Loucy (cell line): ENCODE measurements at regions not wholly inside any gene's neighbourhood (a gene's known extent, or its start where the extent isn't known, plus 50 kb on each side); places are given as distances from the start of the nearest gene placed in this dataset.

Source experiments
- H2AFZ ChIP-seq: fragments of 200-600 bp; sonication (generic); 2 replicates; pipeline ENCODE4 v1.6.0; 2016; ENCODE audit warnings: antibody characterized with exemption, mild to moderate bottlenecking, low read length, moderate library complexity
- H3F3A ChIP-seq: fragments of 200-600 bp; 2 replicates; pipeline ENCODE4 v1.6.0; 2016; ENCODE audit warnings: antibody characterized with exemption, low read depth, mild to moderate bottlenecking
- H3K27me3 ChIP-seq: fragments of 200-600 bp; sonication (generic); 2 replicates; pipeline ENCODE4 v1.6.1; 2014; ENCODE audit warnings: low read length, mild to moderate bottlenecking; ENCODE audit not compliant: insufficient read depth, poor library complexity, severe bottlenecking
- H3K36me3 ChIP-seq: fragments of 200-600 bp; sonication (generic); 2 replicates; pipeline ENCODE4 v1.6.1; 2016; ENCODE audit warnings: low read length; ENCODE audit not compliant: insufficient read depth
- H3K4me1 ChIP-seq: fragments of 200-600 bp; sonication (generic); 2 replicates; pipeline ENCODE4 v1.5.1; 2014; ENCODE audit warnings: low read length, mild to moderate bottlenecking; ENCODE audit not compliant: insufficient read depth, poor library complexity, severe bottlenecking
- H3K4me2 ChIP-seq: fragments of 200-600 bp; sonication (generic); 2 replicates; pipeline ENCODE4 v1.6.0; 2014; ENCODE audit warnings: antibody characterized with exemption, low read length, low read depth, mild to moderate bottlenecking; ENCODE audit not compliant: poor library complexity, severe bottlenecking
- H3K4me3 ChIP-seq: fragments of 200-600 bp; sonication (generic); 2 replicates; pipeline ENCODE4 v1.5.1; 2014; ENCODE audit warnings: low read length, mild to moderate bottlenecking, mixed read lengths; ENCODE audit not compliant: poor library complexity, severe bottlenecking
- H3K79me2 ChIP-seq: fragments of 200-600 bp; sonication (generic); 2 replicates; pipeline ENCODE4 v1.6.1; 2014; ENCODE audit warnings: low read length; ENCODE audit not compliant: insufficient read depth
- H3K9ac ChIP-seq: fragments of 200-600 bp; sonication (generic); 2 replicates; pipeline ENCODE4 v1.6.0; 2014; ENCODE audit warnings: mild to moderate bottlenecking, low read depth, low read length, moderate library complexity; ENCODE audit not compliant: poor library complexity, severe bottlenecking
- H3K9me2 ChIP-seq: fragments of 200-600 bp; sonication (generic); replicated peaks from 2 replicates; pipeline ENCODE4 v1.6.1; 2016; ENCODE audit warnings: low read depth, low read length, mixed read lengths
- H3K9me3 ChIP-seq: fragments of 200-600 bp; sonication (generic); 2 replicates; pipeline ENCODE4 v1.6.1; 2014; ENCODE audit warnings: mild to moderate bottlenecking, antibody characterized with exemption, low read length, low read depth; ENCODE audit not compliant: insufficient read depth
- H4K20me1 ChIP-seq: fragments of 200-600 bp; sonication (generic); 2 replicates; pipeline ENCODE4 v1.6.0; 2014; ENCODE audit warnings: antibody characterized with exemption, low read length, mild to moderate bottlenecking; ENCODE audit not compliant: insufficient read depth, poor library complexity, severe bottlenecking
- EZH2phosphoT487 ChIP-seq: fragments of 200-600 bp; IDR thresholded peaks from 2 replicates; pipeline ENCODE4 v1.6.1; 2018; ENCODE audit warnings: antibody characterized with exemption, mild to moderate bottlenecking, moderate library complexity, borderline replicate concordance
- TF ChIP-seq, protein P1 (sequence below): fragments of 200-600 bp; sonication (generic); conservative IDR thresholded peaks from 2 replicates; pipeline ENCODE4 v1.5.1; 2014; ENCODE audit warnings: mild to moderate bottlenecking, antibody characterized with exemption, low read length

DNA sequence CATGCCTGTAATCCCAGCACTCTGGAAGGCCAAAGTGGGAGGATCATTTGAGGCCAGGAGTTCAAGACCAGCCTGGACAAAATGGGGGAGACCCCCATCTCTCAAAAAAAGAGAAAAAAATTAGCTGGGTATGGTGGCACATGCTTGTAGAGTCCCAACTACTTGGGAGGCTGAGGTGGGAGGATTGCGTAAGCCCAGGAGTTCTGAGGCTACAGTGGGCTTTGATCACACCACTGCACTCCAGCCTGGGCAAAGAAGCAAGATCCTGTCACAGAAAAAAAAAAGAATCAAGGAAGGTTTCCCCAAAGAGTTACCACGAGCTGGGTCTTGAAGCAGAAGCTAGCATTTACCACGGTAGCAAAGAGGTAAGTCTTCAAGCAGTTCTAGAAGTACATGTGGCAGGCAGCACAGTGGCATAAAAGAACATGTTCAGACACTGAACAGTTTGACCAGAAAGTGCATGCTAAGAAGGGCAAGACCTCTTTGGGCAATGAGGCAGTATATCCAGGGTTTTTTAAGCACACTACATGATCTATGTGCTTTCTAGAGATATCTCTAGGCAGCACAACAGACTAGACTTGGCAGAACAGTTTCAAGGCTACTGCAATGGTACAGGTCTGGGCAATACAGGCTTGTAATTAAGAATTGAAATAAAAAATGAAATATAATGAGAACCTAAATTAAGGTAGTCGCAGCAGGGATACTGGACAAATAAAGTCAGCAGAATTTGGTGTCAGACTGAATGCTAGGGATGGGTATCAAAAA, 418.5 kb downstream of the SHQ1 start:
- no peak for TF ChIP-seq EZH2phosphoT487
- TF ChIP-seq, protein P1, sequence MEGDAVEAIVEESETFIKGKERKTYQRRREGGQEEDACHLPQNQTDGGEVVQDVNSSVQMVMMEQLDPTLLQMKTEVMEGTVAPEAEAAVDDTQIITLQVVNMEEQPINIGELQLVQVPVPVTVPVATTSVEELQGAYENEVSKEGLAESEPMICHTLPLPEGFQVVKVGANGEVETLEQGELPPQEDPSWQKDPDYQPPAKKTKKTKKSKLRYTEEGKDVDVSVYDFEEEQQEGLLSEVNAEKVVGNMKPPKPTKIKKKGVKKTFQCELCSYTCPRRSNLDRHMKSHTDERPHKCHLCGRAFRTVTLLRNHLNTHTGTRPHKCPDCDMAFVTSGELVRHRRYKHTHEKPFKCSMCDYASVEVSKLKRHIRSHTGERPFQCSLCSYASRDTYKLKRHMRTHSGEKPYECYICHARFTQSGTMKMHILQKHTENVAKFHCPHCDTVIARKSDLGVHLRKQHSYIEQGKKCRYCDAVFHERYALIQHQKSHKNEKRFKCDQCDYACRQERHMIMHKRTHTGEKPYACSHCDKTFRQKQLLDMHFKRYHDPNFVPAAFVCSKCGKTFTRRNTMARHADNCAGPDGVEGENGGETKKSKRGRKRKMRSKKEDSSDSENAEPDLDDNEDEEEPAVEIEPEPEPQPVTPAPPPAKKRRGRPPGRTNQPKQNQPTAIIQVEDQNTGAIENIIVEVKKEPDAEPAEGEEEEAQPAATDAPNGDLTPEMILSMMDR: no peak
- Histone ChIP-seq H3K9me3 (no peaks in the 10 kb centered on the region), H3K4me3 (no peak overlapping the region), H3K4me1 (peaks cover 72% of the 10 kb centered on the region), H3K27me3 (no peaks in the 10 kb centered on the region), H3K9me2 (no peaks in the 10 kb centered on the region), H3K36me3 (no peaks in the 10 kb centered on the region; the same call in 1 of the 2 replicates), H2AFZ (no peak overlapping the region), H3F3A (peaks cover 8% of the 10 kb centered on the region; the same call in 1 of the 2 replicates), H3K79me2 (peaks cover 98% of the 10 kb centered on the region), H3K9ac (no peak overlapping the region), H4K20me1 (peaks cover 96% of the 10 kb centered on the region), H3K4me2 (no peak overlapping the region)

DNA sequence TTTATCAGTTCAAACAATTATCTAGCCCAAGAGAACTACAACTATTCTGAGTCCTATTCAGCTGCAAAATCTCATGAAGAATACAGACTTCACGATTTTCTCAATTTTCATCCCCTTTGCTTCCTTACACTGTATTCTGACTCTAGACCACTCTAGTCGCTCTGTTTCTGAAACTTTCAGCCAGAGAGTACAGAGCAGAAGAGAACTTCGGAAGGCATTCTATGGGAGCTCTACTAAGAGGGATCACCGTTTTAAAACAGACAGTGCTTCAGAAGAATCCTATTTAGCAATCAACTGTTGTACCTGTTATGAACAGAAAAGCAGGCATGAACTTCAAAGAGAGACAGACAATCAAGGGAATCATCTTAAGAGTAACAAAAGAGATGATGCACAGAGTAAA, 419.4 kb downstream of the SHQ1 start:
- Histone ChIP-seq H3K4me2 (peak overlapping the region; percentile 62), H2AFZ (no peak overlapping the region), H3K9me3 (no peaks in the 10 kb centered on the region), H3K27me3 (no peaks in the 10 kb centered on the region), H4K20me1 (peaks cover 96% of the 10 kb centered on the region), H3K4me3 (no peak overlapping the region), H3K9me2 (no peaks in the 10 kb centered on the region), H3K9ac (no peak overlapping the region), H3K79me2 (peaks cover 98% of the 10 kb centered on the region), H3F3A (peaks cover 8% of the 10 kb centered on the region; the same call in 1 of the 2 replicates), H3K36me3 (no peaks in the 10 kb centered on the region; the same call in 1 of the 2 replicates), H3K4me1 (peaks cover 69% of the 10 kb centered on the region)
- TF ChIP-seq, protein P1: no peak
- no peak for TF ChIP-seq EZH2phosphoT487

DNA sequence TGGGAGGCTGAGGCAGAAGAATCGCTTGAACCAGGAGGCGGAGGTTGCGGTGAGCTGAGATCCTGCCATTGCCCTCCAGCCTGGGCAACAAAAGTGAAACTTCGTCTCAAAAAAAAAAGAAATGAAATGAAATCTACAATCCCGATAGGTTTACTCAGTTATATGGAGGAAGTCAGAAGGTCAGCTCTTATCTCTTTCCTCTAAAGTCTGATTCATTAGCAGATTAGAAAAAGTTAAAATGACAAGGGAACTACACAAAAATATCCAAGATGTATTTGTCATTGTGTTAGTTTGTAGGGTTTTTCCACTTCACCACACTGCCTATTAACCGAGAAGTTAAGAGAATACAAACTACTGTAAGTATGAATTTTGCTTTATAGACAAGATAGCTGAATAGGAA, 420.6 kb downstream of the SHQ1 start:
- H3K9me2 ChIP-seq: no peaks in the 10 kb centered on the region
- peak overlapping the region; percentile 62 for H3K4me2 ChIP-seq
- no peak for TF ChIP-seq EZH2phosphoT487
- TF ChIP-seq, protein P1: no peak
- H3K9me3 ChIP-seq: 0 out of 2 replicates have a peak, but pooled peaks cover under 1% of the 10 kb centered on the region
- peak overlapping the region; percentile 36 for H3K4me3 ChIP-seq
- peaks cover 60% of the 10 kb centered on the region for H3K4me1 ChIP-seq
- no peaks in the 10 kb centered on the region; the same call in 1 of the 2 replicates for H3K36me3 ChIP-seq
- no peak overlapping the region for H2AFZ ChIP-seq
- peak overlapping the region; percentile 44 for H3K9ac ChIP-seq
- H3F3A ChIP-seq: peaks cover 8% of the 10 kb centered on the region; the same call in 1 of the 2 replicates
- H3K27me3 ChIP-seq: no peaks in the 10 kb centered on the region
- H4K20me1 ChIP-seq: peaks cover 96% of the 10 kb centered on the region
- peaks cover 98% of the 10 kb centered on the region for H3K79me2 ChIP-seq
